Loucy (cell line): ENCODE measurements at regions not wholly inside any gene's neighbourhood (a gene's known extent, or its start where the extent isn't known, plus 50 kb on each side); places are given as distances from the start of the nearest gene placed in this dataset.

Source experiments
- H2AFZ ChIP-seq: fragments of 200-600 bp; sonication (generic); 2 replicates; pipeline ENCODE4 v1.6.0; 2016; ENCODE audit warnings: antibody characterized with exemption, mild to moderate bottlenecking, low read length, moderate library complexity
- H3F3A ChIP-seq: fragments of 200-600 bp; 2 replicates; pipeline ENCODE4 v1.6.0; 2016; ENCODE audit warnings: antibody characterized with exemption, low read depth, mild to moderate bottlenecking
- H3K27me3 ChIP-seq: fragments of 200-600 bp; sonication (generic); 2 replicates; pipeline ENCODE4 v1.6.1; 2014; ENCODE audit warnings: low read length, mild to moderate bottlenecking; ENCODE audit not compliant: insufficient read depth, poor library complexity, severe bottlenecking
- H3K36me3 ChIP-seq: fragments of 200-600 bp; sonication (generic); 2 replicates; pipeline ENCODE4 v1.6.1; 2016; ENCODE audit warnings: low read length; ENCODE audit not compliant: insufficient read depth
- H3K4me1 ChIP-seq: fragments of 200-600 bp; sonication (generic); 2 replicates; pipeline ENCODE4 v1.5.1; 2014; ENCODE audit warnings: low read length, mild to moderate bottlenecking; ENCODE audit not compliant: insufficient read depth, poor library complexity, severe bottlenecking
- H3K4me2 ChIP-seq: fragments of 200-600 bp; sonication (generic); 2 replicates; pipeline ENCODE4 v1.6.0; 2014; ENCODE audit warnings: antibody characterized with exemption, low read length, low read depth, mild to moderate bottlenecking; ENCODE audit not compliant: poor library complexity, severe bottlenecking
- H3K4me3 ChIP-seq: fragments of 200-600 bp; sonication (generic); 2 replicates; pipeline ENCODE4 v1.5.1; 2014; ENCODE audit warnings: low read length, mild to moderate bottlenecking, mixed read lengths; ENCODE audit not compliant: poor library complexity, severe bottlenecking
- H3K79me2 ChIP-seq: fragments of 200-600 bp; sonication (generic); 2 replicates; pipeline ENCODE4 v1.6.1; 2014; ENCODE audit warnings: low read length; ENCODE audit not compliant: insufficient read depth
- H3K9ac ChIP-seq: fragments of 200-600 bp; sonication (generic); 2 replicates; pipeline ENCODE4 v1.6.0; 2014; ENCODE audit warnings: mild to moderate bottlenecking, low read depth, low read length, moderate library complexity; ENCODE audit not compliant: poor library complexity, severe bottlenecking
- H3K9me2 ChIP-seq: fragments of 200-600 bp; sonication (generic); replicated peaks from 2 replicates; pipeline ENCODE4 v1.6.1; 2016; ENCODE audit warnings: low read depth, low read length, mixed read lengths
- H3K9me3 ChIP-seq: fragments of 200-600 bp; sonication (generic); 2 replicates; pipeline ENCODE4 v1.6.1; 2014; ENCODE audit warnings: mild to moderate bottlenecking, antibody characterized with exemption, low read length, low read depth; ENCODE audit not compliant: insufficient read depth
- H4K20me1 ChIP-seq: fragments of 200-600 bp; sonication (generic); 2 replicates; pipeline ENCODE4 v1.6.0; 2014; ENCODE audit warnings: antibody characterized with exemption, low read length, mild to moderate bottlenecking; ENCODE audit not compliant: insufficient read depth, poor library complexity, severe bottlenecking
- EZH2phosphoT487 ChIP-seq: fragments of 200-600 bp; IDR thresholded peaks from 2 replicates; pipeline ENCODE4 v1.6.1; 2018; ENCODE audit warnings: antibody characterized with exemption, mild to moderate bottlenecking, moderate library complexity, borderline replicate concordance
- TF ChIP-seq, protein P1 (sequence below): fragments of 200-600 bp; sonication (generic); conservative IDR thresholded peaks from 2 replicates; pipeline ENCODE4 v1.5.1; 2014; ENCODE audit warnings: mild to moderate bottlenecking, antibody characterized with exemption, low read length

DNA sequence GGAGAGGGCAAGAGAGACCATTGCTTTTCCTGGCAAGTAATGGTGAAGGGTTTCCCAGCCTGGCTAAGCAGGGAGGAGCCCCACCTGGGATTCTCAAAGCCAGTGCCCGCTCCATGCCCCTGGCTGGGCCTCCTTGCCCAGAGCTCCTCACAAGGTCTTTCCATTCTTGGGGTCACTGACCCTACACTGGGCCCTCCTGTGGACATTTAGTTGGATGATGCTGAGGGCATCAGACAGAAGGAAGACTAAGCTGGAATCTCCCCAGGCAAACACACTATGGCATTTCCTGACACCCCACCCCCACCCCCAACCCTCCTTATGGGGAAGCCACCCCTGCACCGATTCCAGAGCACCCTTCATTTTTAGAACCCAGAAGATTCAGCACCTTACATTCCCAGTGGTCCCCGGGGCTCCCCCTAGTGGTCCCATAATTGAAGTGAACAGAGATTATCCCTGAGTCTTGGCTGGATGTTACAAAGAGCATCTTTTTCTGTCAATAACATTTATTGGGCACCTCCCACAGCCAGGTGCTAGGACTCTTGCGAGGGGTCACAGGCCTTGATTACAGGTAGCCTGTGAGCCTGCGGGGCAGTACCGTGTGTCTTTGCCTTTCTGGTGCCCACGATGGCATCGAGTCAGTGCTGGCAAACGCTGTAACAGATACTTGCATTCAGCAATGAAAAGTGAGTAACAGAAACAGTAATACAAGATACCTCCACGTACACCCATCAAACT is 548.5 kb downstream of the BUD13 start:
- Histone ChIP-seq H3F3A (no peaks in the 10 kb centered on the region), H3K9ac (no peak overlapping the region), H4K20me1 (no peaks in the 10 kb centered on the region), H2AFZ (no peak overlapping the region), H3K4me1 (no peaks in the 10 kb centered on the region), H3K79me2 (no peaks in the 10 kb centered on the region), H3K4me2 (no peak overlapping the region), H3K27me3 (no peaks in the 10 kb centered on the region), H3K9me3 (no peaks in the 10 kb centered on the region), H3K4me3 (no peak overlapping the region), H3K36me3 (no peaks in the 10 kb centered on the region), H3K9me2 (no peaks in the 10 kb centered on the region)
- TF ChIP-seq, protein P1, sequence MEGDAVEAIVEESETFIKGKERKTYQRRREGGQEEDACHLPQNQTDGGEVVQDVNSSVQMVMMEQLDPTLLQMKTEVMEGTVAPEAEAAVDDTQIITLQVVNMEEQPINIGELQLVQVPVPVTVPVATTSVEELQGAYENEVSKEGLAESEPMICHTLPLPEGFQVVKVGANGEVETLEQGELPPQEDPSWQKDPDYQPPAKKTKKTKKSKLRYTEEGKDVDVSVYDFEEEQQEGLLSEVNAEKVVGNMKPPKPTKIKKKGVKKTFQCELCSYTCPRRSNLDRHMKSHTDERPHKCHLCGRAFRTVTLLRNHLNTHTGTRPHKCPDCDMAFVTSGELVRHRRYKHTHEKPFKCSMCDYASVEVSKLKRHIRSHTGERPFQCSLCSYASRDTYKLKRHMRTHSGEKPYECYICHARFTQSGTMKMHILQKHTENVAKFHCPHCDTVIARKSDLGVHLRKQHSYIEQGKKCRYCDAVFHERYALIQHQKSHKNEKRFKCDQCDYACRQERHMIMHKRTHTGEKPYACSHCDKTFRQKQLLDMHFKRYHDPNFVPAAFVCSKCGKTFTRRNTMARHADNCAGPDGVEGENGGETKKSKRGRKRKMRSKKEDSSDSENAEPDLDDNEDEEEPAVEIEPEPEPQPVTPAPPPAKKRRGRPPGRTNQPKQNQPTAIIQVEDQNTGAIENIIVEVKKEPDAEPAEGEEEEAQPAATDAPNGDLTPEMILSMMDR = peak; percentile 80
- TF ChIP-seq EZH2phosphoT487 = no peak

DNA sequence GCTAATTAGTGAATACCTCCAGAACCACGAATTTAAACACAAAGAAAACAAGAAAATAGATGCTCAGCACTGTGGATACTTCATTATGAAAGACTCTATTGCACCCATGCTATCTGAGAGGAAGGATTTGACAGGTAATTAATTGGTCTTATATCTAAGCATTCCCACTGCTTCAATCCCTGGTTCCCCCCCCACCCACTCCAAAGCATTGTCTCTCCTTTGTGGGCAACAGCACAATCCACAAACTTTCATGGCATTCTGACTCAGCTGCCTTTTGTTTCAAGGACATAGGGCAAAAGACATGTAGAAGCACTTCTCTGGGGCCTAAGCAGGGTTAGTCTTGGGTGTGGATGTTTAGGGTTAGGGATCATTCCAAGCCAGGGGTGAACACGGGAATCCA is 551.4 kb downstream of the BUD13 start:
- no peaks in the 10 kb centered on the region for H4K20me1 ChIP-seq
- H2AFZ ChIP-seq = no peak overlapping the region
- no peaks in the 10 kb centered on the region for H3K9me2 ChIP-seq
- H3F3A ChIP-seq = no peaks in the 10 kb centered on the region
- H3K4me2 ChIP-seq = no peak overlapping the region
- no peaks in the 10 kb centered on the region for H3K79me2 ChIP-seq
- no peaks in the 10 kb centered on the region for H3K36me3 ChIP-seq
- no peak overlapping the region for H3K9ac ChIP-seq
- no peaks in the 10 kb centered on the region for H3K9me3 ChIP-seq
- no peak overlapping the region for H3K4me3 ChIP-seq
- H3K27me3 ChIP-seq = no peaks in the 10 kb centered on the region
- TF ChIP-seq, protein P1 = no peak
- TF ChIP-seq EZH2phosphoT487 = no peak
- H3K4me1 ChIP-seq = no peaks in the 10 kb centered on the region

DNA sequence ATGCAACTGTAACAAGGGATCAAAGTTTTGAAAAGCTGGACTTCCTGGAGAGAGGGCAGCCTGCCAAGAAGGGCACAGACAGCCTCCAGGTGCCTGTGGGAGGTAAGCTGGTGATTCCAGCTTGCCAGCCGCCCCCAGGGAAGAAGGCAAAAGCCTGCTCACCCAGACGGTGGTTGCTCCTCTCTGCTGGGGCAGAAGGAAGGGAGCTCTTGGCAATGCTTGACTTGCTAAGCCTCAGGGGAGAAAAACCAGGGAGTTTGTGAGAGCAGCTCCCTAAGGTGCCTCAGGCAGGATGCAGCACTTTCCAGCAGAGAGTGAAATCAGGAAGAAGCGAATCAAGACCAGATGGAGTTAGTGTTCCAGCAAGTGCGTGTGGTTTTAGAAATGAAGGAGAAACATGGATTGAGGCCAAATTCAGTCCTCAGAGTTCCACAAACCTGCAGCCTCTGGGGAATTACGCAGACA is 553.6 kb downstream of the BUD13 start:
- Histone ChIP-seq H3K9me3 (no peaks in the 10 kb centered on the region), H3F3A (no peaks in the 10 kb centered on the region), H3K9ac (no peak overlapping the region), H3K4me3 (no peak overlapping the region), H3K27me3 (no peaks in the 10 kb centered on the region), H4K20me1 (no peaks in the 10 kb centered on the region), H3K36me3 (no peaks in the 10 kb centered on the region), H3K4me2 (no peak overlapping the region), H3K79me2 (no peaks in the 10 kb centered on the region), H3K9me2 (no peaks in the 10 kb centered on the region), H3K4me1 (no peaks in the 10 kb centered on the region), H2AFZ (no peak overlapping the region)
- no peak for TF ChIP-seq EZH2phosphoT487
- TF ChIP-seq, protein P1 = no peak
